GM23248 (cell line): ENCODE measurements at regions not wholly inside any gene's neighbourhood (a gene's known extent, or its start where the extent isn't known, plus 50 kb on each side); places are given as distances from the start of the nearest gene placed in this dataset.

Source experiments
- DNase-seq: peaks from one replicate; pipeline ENCODE4 v3.0.0-alpha.2; 2015
- H2AFZ ChIP-seq: fragments of 200-600 bp; sonication (generic); 2 replicates; pipeline ENCODE4 v1.6.1; 2016; ENCODE audit warnings: antibody characterized with exemption
- H3F3A ChIP-seq: fragments of 200-600 bp; sonication (generic); 2 replicates; pipeline ENCODE4 v1.6.1; 2016; ENCODE audit warnings: mild to moderate bottlenecking, antibody characterized with exemption, mixed run types; ENCODE audit not compliant: insufficient read depth
- H3K27ac ChIP-seq: fragments of 200-600 bp; sonication (generic); 2 replicates; pipeline ENCODE4 v1.5.1; 2016; ENCODE audit warnings: mild to moderate bottlenecking
- H3K27me3 ChIP-seq: fragments of 200-600 bp; sonication (generic); replicated peaks from 2 replicates; pipeline ENCODE4 v1.6.1; 2016; ENCODE audit warnings: mild to moderate bottlenecking; ENCODE audit not compliant: insufficient read depth
- H3K36me3 ChIP-seq: fragments of 200-600 bp; sonication (generic); 2 replicates; pipeline ENCODE4 v1.6.1; 2016; ENCODE audit warnings: low read depth, mild to moderate bottlenecking
- H3K4me1 ChIP-seq: fragments of 200-600 bp; sonication (generic); 2 replicates; pipeline ENCODE4 v1.6.1; 2016; ENCODE audit warnings: mild to moderate bottlenecking; ENCODE audit not compliant: insufficient read depth
- H3K4me2 ChIP-seq: fragments of 200-600 bp; sonication (generic); one replicate; pipeline ENCODE4 v1.6.1; 2016; ENCODE audit warnings: mild to moderate bottlenecking; ENCODE audit not compliant: unreplicated experiment
- H3K4me3 ChIP-seq: fragments of 200-600 bp; sonication (generic); 2 replicates; pipeline ENCODE4 v1.5.1; 2016; ENCODE audit warnings: mild to moderate bottlenecking
- H3K79me2 ChIP-seq: fragments of 200-600 bp; sonication (generic); 2 replicates; pipeline ENCODE4 v1.6.1; 2016; ENCODE audit warnings: mild to moderate bottlenecking; ENCODE audit not compliant: insufficient read depth
- H3K9ac ChIP-seq: fragments of 200-600 bp; sonication (generic); 2 replicates; pipeline ENCODE4 v1.6.1; 2016; ENCODE audit warnings: mild to moderate bottlenecking
- H3K9me2 ChIP-seq: fragments of 200-600 bp; sonication (generic); 2 replicates; pipeline ENCODE4 v1.6.1; 2016; ENCODE audit warnings: mixed run types, mild to moderate bottlenecking, moderate library complexity; ENCODE audit not compliant: insufficient read depth
- H3K9me3 ChIP-seq: fragments of 200-600 bp; sonication (generic); one replicate; pipeline ENCODE4 v1.6.1; 2017; ENCODE audit warnings: low read depth
- H4K20me1 ChIP-seq: fragments of 200-600 bp; sonication (generic); 2 replicates; pipeline ENCODE4 v1.6.0; 2016; ENCODE audit not compliant: insufficient read depth
- EZH2 ChIP-seq: fragments of 200-600 bp; sonication (generic); IDR thresholded peaks from 2 replicates; pipeline ENCODE4 v1.6.1; 2018; ENCODE audit warnings: antibody characterized with exemption, mild to moderate bottlenecking; ENCODE audit not compliant: insufficient read depth, poor library complexity, severe bottlenecking
- EZH2phosphoT487 ChIP-seq: fragments of 200-600 bp; sonication (generic); IDR thresholded peaks from 2 replicates; pipeline ENCODE4 v1.6.1; 2018; ENCODE audit warnings: antibody characterized with exemption, moderate library complexity, mild to moderate bottlenecking, low read depth; ENCODE audit not compliant: insufficient read depth
- WGBS, 2 experiments: methylation state at CpG; one replicate each; pipeline ENCODE4 v1.1.6; 2015 to 2017; ENCODE audit warnings: low lambda C conversion rate in 2 of 2, low coverage in 1 of 2; ENCODE audit errors: missing lambda C conversion rate in 2 of 2; 5-methylcytosine and 5-hydroxymethylcytosine counted together
- in situ Hi-C: fragments of 300-500 bp; cut with MboI; formaldehyde crosslinking; loops from 2 replicates; pipeline ENCODE4 v1.15.0; 2020

- Histone ChIP-seq H2AFZ (no peak overlapping the region), H3F3A (no peaks in the 10 kb centered on the region), H3K9me2 (no peaks in the 10 kb centered on the region), H3K4me1 (no peaks in the 10 kb centered on the region), H3K9me3 (no peaks in the 10 kb centered on the region), H3K27ac (no peak overlapping the region), H3K9ac (no peak overlapping the region), H3K27me3 (no peaks in the 10 kb centered on the region), H3K4me2 (no peak overlapping the region), H3K36me3 (no peaks in the 10 kb centered on the region), H3K79me2 (no peaks in the 10 kb centered on the region), H4K20me1 (no peaks in the 10 kb centered on the region), H3K4me3 (no peak overlapping the region)
- in situ Hi-C loops: no loop called here
- WGBS, 2 experiments: 40 to 43% methylated on average over 4 of the region's 4 CpGs
- DNase-seq: no peak
- TF ChIP-seq EZH2phosphoT487: no peak
- no peak for TF ChIP-seq EZH2
Measured at GRCh38 chr10:81002382-81002781, 464.7 kb downstream of the SH2D4B start.

- TF ChIP-seq EZH2 (no peak), EZH2phosphoT487 (no peak)
- in situ Hi-C loops: no loop called here
- no peak overlapping the region for H2AFZ ChIP-seq
- no peaks in the 10 kb centered on the region for H3K9me3 ChIP-seq
- H3F3A ChIP-seq: no peaks in the 10 kb centered on the region
- no peak overlapping the region for H3K4me2 ChIP-seq
- H3K27me3 ChIP-seq: no peaks in the 10 kb centered on the region
- no peak overlapping the region for H3K4me3 ChIP-seq
- no peak overlapping the region for H3K9ac ChIP-seq
- no peaks in the 10 kb centered on the region for H3K79me2 ChIP-seq
- H3K9me2 ChIP-seq: no peaks in the 10 kb centered on the region
- H3K4me1 ChIP-seq: no peaks in the 10 kb centered on the region
- H3K36me3 ChIP-seq: no peaks in the 10 kb centered on the region
- no peak for DNase-seq
- H3K27ac ChIP-seq: no peak overlapping the region
- 17 to 21% methylated on average over 1 of the region's 1 CpG for WGBS, 2 experiments
- H4K20me1 ChIP-seq: no peaks in the 10 kb centered on the region
Measured at GRCh38 chr10:81007872-81008271, 470.2 kb downstream of the SH2D4B start.

- Histone ChIP-seq H2AFZ (no peak overlapping the region), H3K4me2 (no peak overlapping the region), H3K36me3 (no peaks in the 10 kb centered on the region), H3K79me2 (no peaks in the 10 kb centered on the region), H3K4me3 (no peak overlapping the region), H3K9me2 (no peaks in the 10 kb centered on the region), H3F3A (no peaks in the 10 kb centered on the region), H4K20me1 (no peaks in the 10 kb centered on the region), H3K4me1 (no peaks in the 10 kb centered on the region), H3K27me3 (no peaks in the 10 kb centered on the region), H3K9me3 (no peaks in the 10 kb centered on the region), H3K9ac (no peak overlapping the region), H3K27ac (no peak overlapping the region)
- TF ChIP-seq EZH2 (no peak), EZH2phosphoT487 (no peak)
- 15 to 21% methylated on average over 3 of the region's 3 CpGs for WGBS, 2 experiments
- in situ Hi-C loops: no loop called here
- DNase-seq: no peak
Measured at GRCh38 chr10:81008726-81009125, 471.0 kb downstream of the SH2D4B start.

- Histone ChIP-seq H3K4me2 (no peak overlapping the region), H3K9ac (no peak overlapping the region), H4K20me1 (no peaks in the 10 kb centered on the region), H3K4me3 (no peak overlapping the region), H3K27me3 (no peaks in the 10 kb centered on the region), H3F3A (no peaks in the 10 kb centered on the region), H3K9me2 (no peaks in the 10 kb centered on the region), H2AFZ (no peak overlapping the region), H3K4me1 (no peaks in the 10 kb centered on the region), H3K9me3 (no peaks in the 10 kb centered on the region), H3K27ac (no peak overlapping the region), H3K79me2 (no peaks in the 10 kb centered on the region), H3K36me3 (no peaks in the 10 kb centered on the region)
- TF ChIP-seq EZH2: no peak
- no peak for TF ChIP-seq EZH2phosphoT487
- in situ Hi-C loops: no loop called here
- DNase-seq: no peak
- WGBS, 2 experiments: 29 to 39% methylated on average over 5 of the region's 5 CpGs
Measured at GRCh38 chr10:81009296-81009695, 471.6 kb downstream of the SH2D4B start.

- no peak overlapping the region for H3K4me3 ChIP-seq
- no peaks in the 10 kb centered on the region for H4K20me1 ChIP-seq
- H3K9ac ChIP-seq: no peak overlapping the region
- TF ChIP-seq EZH2: no peak
- TF ChIP-seq EZH2phosphoT487: no peak
- no peak overlapping the region for H3K4me2 ChIP-seq
- H3F3A ChIP-seq: no peaks in the 10 kb centered on the region
- H3K36me3 ChIP-seq: no peaks in the 10 kb centered on the region
- no peak overlapping the region for H2AFZ ChIP-seq
- 1 to 4% methylated on average over 5 of the region's 5 CpGs for WGBS, 2 experiments
- H3K9me2 ChIP-seq: no peaks in the 10 kb centered on the region
- H3K27ac ChIP-seq: no peak overlapping the region
- H3K4me1 ChIP-seq: no peaks in the 10 kb centered on the region
- DNase-seq: no peak
- H3K9me3 ChIP-seq: no peaks in the 10 kb centered on the region
- H3K27me3 ChIP-seq: no peaks in the 10 kb centered on the region
- H3K79me2 ChIP-seq: no peaks in the 10 kb centered on the region
- in situ Hi-C loops: no loop called here
Measured at GRCh38 chr10:81013771-81014170, 476.1 kb downstream of the SH2D4B start.
